HepG2 (cell line): ENCODE measurements at regions not wholly inside any gene's neighbourhood (a gene's known extent, or its start where the extent isn't known, plus 50 kb on each side); places are given as distances from the start of the nearest gene placed in this dataset.

ENCODE experiments used
- ATAC-seq: fragments of 200-7000 bp; cut with Tn5 transposase; 3 replicates; pipeline ENCODE4 v1.9.1; 2020; ENCODE audit warnings: mild to moderate bottlenecking, moderate library complexity
- BruUV-seq: library from RNA; stranded (reverse); fragments of 400-500 nt; replicated peaks from 2 replicates; lab custom pipeline; 2021; lab: Mats Ljungman, UMichigan
- CTCF ChIA-PET: fragments of 300-600 bp; formaldehyde crosslinking; extraction: SDS; loops from one replicate; lab custom pipeline; 2021; ENCODE audit warnings: low total read pairs, inconsistent platforms, low intra/inter-chr PET ratio; lab: Yijun Ruan, JAX
- POLR2A ChIA-PET: fragments of 350-600 bp; sonication (Branson Sonifier 250); formaldehyde crosslinking; loops from one replicate; lab custom pipeline; 2020; ENCODE audit warnings: antibody characterized with exemption, inconsistent platforms; lab: Yijun Ruan, JAX
- DNase-seq: peaks from one replicate; pipeline ENCODE4 v3.0.0-alpha.2; 2015; ENCODE audit warnings: low spot score
- FAIRE-seq: peaks from 3 replicates; lab custom pipeline; 2011; peaks lifted over from hg19 to GRCh38; lab: Jason Lieb, UNC
- H2AFZ ChIP-seq: one replicate; pipeline ENCODE4 v1.6.1; 2011; ENCODE audit warnings: low read length, inconsistent platforms
- H3K27ac ChIP-seq: fragments of 300-600 bp; 3 replicates; pipeline ENCODE4 v1.8.0; 2011; ENCODE audit warnings: mixed run types, mild to moderate bottlenecking, mixed read lengths, low read length, inconsistent platforms; ENCODE audit not compliant: insufficient read depth; ENCODE audit errors: extremely low read length
- H3K27me3 ChIP-seq, 2 experiments: fragments of 200-600 bp in 1 of 2; 2 replicates in 1 of 2; 3 replicates in 1 of 2; pipeline versions ENCODE4 v1.6.0 to v1.8.0; 2011; ENCODE audit warnings: low read length in 2 of 2, mild to moderate bottlenecking in 2 of 2, moderate library complexity in 2 of 2, inconsistent platforms in 1 of 2; ENCODE audit not compliant: insufficient read depth in 2 of 2, control insufficient read depth in 1 of 2
- H3K36me3 ChIP-seq, 2 experiments: fragments of 200-600 bp in 1 of 2; replicated peaks in 1 of 2; 2 replicates in 1 of 2; 3 replicates in 1 of 2; pipeline versions ENCODE4 v1.5.1 to v1.8.0; 2011; ENCODE audit warnings: low read length in 2 of 2, inconsistent platforms in 1 of 2; ENCODE audit not compliant: insufficient read depth in 2 of 2, control insufficient read depth in 1 of 2
- H3K4me1 ChIP-seq: 2 replicates; pipeline ENCODE4 v1.5.1; 2012; ENCODE audit warnings: low read length, inconsistent platforms; ENCODE audit not compliant: insufficient read depth
- H3K4me2 ChIP-seq: 2 replicates; pipeline ENCODE4 v1.6.0; 2011; ENCODE audit warnings: low read depth, low read length, inconsistent platforms
- H3K4me3 ChIP-seq, 3 experiments: fragments of 200-600 bp in 1 of 3; sonication (generic), shearing (Covaris generic) in 1 of 3; replicated peaks in 1 of 3; 2 replicates each; pipeline ENCODE4 v1.5.1; 2011 to 2016; ENCODE audit warnings: low read length in 3 of 3, inconsistent platforms in 2 of 3, low read depth in 2 of 3, mild to moderate bottlenecking in 2 of 3, control low read depth in 1 of 3, mixed read lengths in 1 of 3; ENCODE audit not compliant: insufficient read depth in 1 of 3
- H3K79me2 ChIP-seq: one replicate; pipeline ENCODE4 v1.6.1; 2011; ENCODE audit warnings: low read length, inconsistent platforms; ENCODE audit not compliant: insufficient read depth
- H3K9ac ChIP-seq: 2 replicates; pipeline ENCODE4 v1.6.0; 2011; ENCODE audit warnings: mild to moderate bottlenecking, low read depth, low read length, inconsistent platforms; ENCODE audit not compliant: insufficient read depth
- H3K9me3 ChIP-seq: 2 replicates; pipeline ENCODE4 v1.5.1; 2012; ENCODE audit warnings: mild to moderate bottlenecking, low read length
- H4K20me1 ChIP-seq: 2 replicates; pipeline ENCODE4 v1.6.0; 2011; ENCODE audit warnings: inconsistent platforms, mild to moderate bottlenecking, low read length, moderate library complexity; ENCODE audit not compliant: insufficient read depth
- HMGA1 ChIP-seq: sonication (generic); formaldehyde crosslinking; conservative IDR thresholded peaks from 2 replicates; pipeline ENCODE4 v1.4.0; 2020; ENCODE audit warnings: missing genetic modification reagents
- MYNN ChIP-seq: sonication (generic); formaldehyde crosslinking; IDR thresholded peaks from 2 replicates; pipeline ENCODE4 v1.4.0; 2020; ENCODE audit warnings: mild to moderate bottlenecking, low read depth, missing genetic modification reagents
- PAF1 ChIP-seq: IDR thresholded peaks from 2 replicates; pipeline ENCODE4 v1.6.1; 2016; ENCODE audit warnings: missing genetic modification reagents, missing compliant biosample characterization
- REPIN1 ChIP-seq: sonication (generic); formaldehyde crosslinking; IDR thresholded peaks from 2 replicates; pipeline ENCODE4 v1.8.0; 2022; ENCODE audit warnings: missing genetic modification reagents, low read depth, mild to moderate bottlenecking, borderline replicate concordance
- SIX4 ChIP-seq: sonication (generic); formaldehyde crosslinking; IDR thresholded peaks from 2 replicates; pipeline ENCODE4 v1.4.0; 2020; ENCODE audit warnings: missing genetic modification reagents
- TOPORS ChIP-seq: sonication (generic); formaldehyde crosslinking; IDR thresholded peaks from 2 replicates; pipeline ENCODE4 v1.8.0; 2023; ENCODE audit warnings: mild to moderate bottlenecking, missing genetic modification reagents
- WIZ ChIP-seq: sonication (generic); formaldehyde crosslinking; IDR thresholded peaks from 2 replicates; pipeline ENCODE4 v1.5.1; 2020; ENCODE audit warnings: mild to moderate bottlenecking, missing genetic modification reagents
- ZNF263 ChIP-seq: sonication (generic); formaldehyde crosslinking; IDR thresholded peaks from 2 replicates; pipeline ENCODE4 v1.4.0; 2020; ENCODE audit warnings: missing genetic modification reagents
- WGBS: methylation state at CpG from one replicate; pipeline ENCODE4 v1.1.6; 2017; ENCODE audit warnings: low lambda C conversion rate; 5-methylcytosine and 5-hydroxymethylcytosine counted together
- in situ Hi-C: cut with HindIII; loops from 2 replicates; pipeline ENCODE4 v1.10.0; 2017; ENCODE audit warnings: low pct_unique_long_range_greater_than_20kb; ENCODE audit not compliant: extremely low pct_ligation_motif_present
- intact Hi-C: fragments of 100-400 bp; cut with micrococcal nuclease; formaldehyde crosslinking; loops from one replicate; pipeline ENCODE4 v1.10.0; 2022; ENCODE audit not compliant: unreplicated experiment
- TF ChIP-seq, protein P1 (sequence below): sonication (generic); formaldehyde crosslinking; IDR thresholded peaks from 2 replicates; pipeline ENCODE4 v1.8.1; 2023; ENCODE audit warnings: mild to moderate bottlenecking, missing genetic modification reagents
- TF ChIP-seq, protein P2 (sequence below): IDR thresholded peaks from 2 replicates; pipeline ENCODE4 v1.6.1; 2016; ENCODE audit warnings: low read depth
- TF ChIP-seq, protein P3 (sequence below): IDR thresholded peaks from 2 replicates; pipeline ENCODE4 v1.6.1; 2016
- TF ChIP-seq, protein P4 (sequence below): sonication (generic); formaldehyde crosslinking; IDR thresholded peaks from 2 replicates; pipeline ENCODE4 v1.5.1; 2020; ENCODE audit warnings: mild to moderate bottlenecking, missing genetic modification reagents, moderate library complexity

DNA sequence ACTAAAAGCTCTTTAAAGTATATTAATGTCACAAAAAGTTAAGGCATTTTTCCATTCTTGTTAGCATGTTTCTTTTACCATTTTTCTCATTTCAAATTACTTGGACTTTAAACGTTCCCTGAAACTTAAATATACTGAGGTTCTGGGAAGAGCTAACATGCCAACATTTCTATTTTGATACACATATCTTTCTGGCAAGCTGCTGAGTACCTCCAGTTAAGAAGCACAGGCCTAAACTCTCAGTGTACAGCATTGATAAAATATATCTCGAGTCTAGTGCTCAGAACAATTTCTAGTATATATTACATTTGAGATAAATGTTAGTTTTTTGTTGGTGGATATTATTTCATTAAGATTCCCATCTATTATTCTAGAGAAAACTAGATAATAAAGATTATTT lies 612.9 kb upstream of the KCND2 start:
- ATAC-seq (no peak), DNase-seq (no peak), FAIRE-seq (no peak)
- Histone ChIP-seq H3K27ac (no peak overlapping the region), H3K9ac (no peak overlapping the region), H2AFZ (no peak overlapping the region), H3K79me2 (no peaks in the 10 kb centered on the region), H3K4me2 (no peak overlapping the region), H3K36me3 (no peaks in the 10 kb centered on the region), H3K9me3 (no peaks in the 10 kb centered on the region), H3K4me1 (no peaks in the 10 kb centered on the region), H3K4me3 (no peak overlapping the region), H4K20me1 (no peaks in the 10 kb centered on the region), H3K27me3 (no peaks in the 10 kb centered on the region)
- POLR2A ChIA-PET: no interaction called here
- 3% methylated on average over 2 of the region's 2 CpGs for WGBS
- TF ChIP-seq HMGA1 (no peak), MYNN (CRISPR knock-in tag) (no peak), WIZ (CRISPR knock-in tag) (no peak), TOPORS (no peak), PAF1 (no peak), SIX4 (CRISPR knock-in tag) (no peak), ZNF263 (no peak), REPIN1 (CRISPR knock-in tag) (no peak)
- TF ChIP-seq, protein P1, sequence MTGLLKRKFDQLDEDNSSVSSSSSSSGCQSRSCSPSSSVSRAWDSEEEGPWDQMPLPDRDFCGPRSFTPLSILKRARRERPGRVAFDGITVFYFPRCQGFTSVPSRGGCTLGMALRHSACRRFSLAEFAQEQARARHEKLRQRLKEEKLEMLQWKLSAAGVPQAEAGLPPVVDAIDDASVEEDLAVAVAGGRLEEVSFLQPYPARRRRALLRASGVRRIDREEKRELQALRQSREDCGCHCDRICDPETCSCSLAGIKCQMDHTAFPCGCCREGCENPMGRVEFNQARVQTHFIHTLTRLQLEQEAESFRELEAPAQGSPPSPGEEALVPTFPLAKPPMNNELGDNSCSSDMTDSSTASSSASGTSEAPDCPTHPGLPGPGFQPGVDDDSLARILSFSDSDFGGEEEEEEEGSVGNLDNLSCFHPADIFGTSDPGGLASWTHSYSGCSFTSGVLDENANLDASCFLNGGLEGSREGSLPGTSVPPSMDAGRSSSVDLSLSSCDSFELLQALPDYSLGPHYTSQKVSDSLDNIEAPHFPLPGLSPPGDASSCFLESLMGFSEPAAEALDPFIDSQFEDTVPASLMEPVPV (CRISPR knock-in tag): no peak
- TF ChIP-seq, protein P2, sequence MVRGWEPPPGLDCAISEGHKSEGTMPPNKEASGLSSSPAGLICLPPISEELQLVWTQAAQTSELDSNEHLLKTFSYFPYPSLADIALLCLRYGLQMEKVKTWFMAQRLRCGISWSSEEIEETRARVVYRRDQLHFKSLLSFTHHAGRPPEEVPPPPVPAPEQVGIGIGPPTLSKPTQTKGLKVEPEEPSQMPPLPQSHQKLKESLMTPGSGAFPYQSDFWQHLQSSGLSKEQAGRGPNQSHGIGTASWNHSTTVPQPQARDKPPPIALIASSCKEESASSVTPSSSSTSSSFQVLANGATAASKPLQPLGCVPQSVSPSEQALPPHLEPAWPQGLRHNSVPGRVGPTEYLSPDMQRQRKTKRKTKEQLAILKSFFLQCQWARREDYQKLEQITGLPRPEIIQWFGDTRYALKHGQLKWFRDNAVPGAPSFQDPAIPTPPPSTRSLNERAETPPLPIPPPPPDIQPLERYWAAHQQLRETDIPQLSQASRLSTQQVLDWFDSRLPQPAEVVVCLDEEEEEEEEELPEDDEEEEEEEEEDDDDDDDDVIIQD (CRISPR knock-in tag): no peak
- TF ChIP-seq, protein P3, sequence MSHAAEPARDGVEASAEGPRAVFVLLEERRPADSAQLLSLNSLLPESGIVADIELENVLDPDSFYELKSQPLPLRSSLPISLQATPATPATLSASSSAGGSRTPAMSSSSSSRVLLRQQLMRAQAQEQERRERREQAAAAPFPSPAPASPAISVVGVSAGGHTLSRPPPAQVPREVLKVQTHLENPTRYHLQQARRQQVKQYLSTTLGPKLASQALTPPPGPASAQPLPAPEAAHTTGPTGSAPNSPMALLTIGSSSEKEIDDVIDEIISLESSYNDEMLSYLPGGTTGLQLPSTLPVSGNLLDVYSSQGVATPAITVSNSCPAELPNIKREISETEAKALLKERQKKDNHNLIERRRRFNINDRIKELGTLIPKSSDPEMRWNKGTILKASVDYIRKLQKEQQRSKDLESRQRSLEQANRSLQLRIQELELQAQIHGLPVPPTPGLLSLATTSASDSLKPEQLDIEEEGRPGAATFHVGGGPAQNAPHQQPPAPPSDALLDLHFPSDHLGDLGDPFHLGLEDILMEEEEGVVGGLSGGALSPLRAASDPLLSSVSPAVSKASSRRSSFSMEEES (CRISPR knock-in tag): no peak
- TF ChIP-seq, protein P4, sequence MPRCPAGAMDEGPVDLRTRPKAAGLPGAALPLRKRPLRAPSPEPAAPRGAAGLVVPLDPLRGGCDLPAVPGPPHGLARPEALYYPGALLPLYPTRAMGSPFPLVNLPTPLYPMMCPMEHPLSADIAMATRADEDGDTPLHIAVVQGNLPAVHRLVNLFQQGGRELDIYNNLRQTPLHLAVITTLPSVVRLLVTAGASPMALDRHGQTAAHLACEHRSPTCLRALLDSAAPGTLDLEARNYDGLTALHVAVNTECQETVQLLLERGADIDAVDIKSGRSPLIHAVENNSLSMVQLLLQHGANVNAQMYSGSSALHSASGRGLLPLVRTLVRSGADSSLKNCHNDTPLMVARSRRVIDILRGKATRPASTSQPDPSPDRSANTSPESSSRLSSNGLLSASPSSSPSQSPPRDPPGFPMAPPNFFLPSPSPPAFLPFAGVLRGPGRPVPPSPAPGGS (CRISPR knock-in tag): no peak
- no TSS peak for BruUV-seq
- CTCF ChIA-PET: no interaction called here
- in situ Hi-C loops: no loop called here
- intact Hi-C loops: no loop called here
